ENCODE measurements at regions not wholly inside any gene's neighbourhood (a gene's known extent, or its start where the extent isn't known, plus 50 kb on each side); places are given as distances from the start of the nearest gene placed in this dataset.

DNA sequence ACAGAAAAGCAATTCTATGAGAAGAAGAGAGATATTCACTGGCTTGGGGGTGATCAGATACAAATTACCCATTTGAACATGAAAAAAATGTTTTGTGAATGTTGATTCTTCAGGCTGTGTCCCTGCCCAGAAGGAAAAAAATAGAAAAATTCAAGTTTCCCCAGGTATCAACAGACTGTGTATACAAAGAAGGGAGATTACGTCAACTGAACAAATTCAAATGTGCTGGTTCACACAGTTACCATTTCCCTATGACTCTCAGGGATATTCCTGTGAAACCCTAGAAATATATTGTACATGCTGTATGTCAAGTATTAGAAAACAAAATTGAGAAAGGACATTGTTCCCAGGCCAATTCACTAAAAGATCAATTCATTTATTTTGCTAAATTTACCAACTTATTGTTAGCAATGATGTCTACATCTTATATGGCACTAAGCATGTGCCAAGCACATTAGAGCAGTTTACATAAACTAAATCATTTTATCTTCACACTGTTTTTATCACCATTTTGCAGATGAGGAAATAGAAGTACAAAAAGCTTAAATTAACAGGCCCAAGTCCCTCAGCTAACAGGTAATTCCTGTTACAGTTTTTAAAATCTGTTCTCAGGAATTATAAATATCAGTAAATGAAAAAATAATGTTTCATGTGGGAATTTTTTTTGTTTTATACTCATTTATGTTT, 306.7 kb upstream of the ROBO2 start:
- DNase-seq, result no peak
- CTCF ChIA-PET, result no interaction called here
- Mint-ChIP-seq H3K4me1 (no peaks in the 10 kb centered on the region), H3K4me3 (no peak overlapping the region), H3K9me3 (peaks cover 13% of the 10 kb centered on the region), H3K27me3 (no peaks in the 10 kb centered on the region), H3K36me3 (ENCODE audit: low read depth) (no peaks in the 10 kb centered on the region), H3K27ac (no peak overlapping the region)
- POLR2A ChIA-PET, result no interaction called here

DNA sequence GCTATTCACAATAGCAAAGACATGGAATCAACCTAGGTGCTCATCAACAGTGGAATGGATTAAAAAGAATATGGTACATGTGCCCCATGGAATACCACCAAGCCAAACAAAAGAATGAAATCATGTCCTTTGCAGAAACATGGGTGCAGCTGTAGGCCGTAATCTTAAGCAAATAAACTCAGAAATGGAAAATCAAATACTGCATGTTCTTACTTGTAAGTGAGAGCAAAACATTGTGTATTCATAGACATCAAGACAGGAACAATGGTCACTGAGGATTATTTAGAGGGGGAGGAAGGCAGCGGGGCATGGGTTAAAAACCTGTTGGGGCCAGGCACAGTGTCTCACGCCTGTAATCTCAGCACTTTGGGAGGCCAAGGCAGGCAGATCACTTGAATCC, 304.7 kb upstream of the ROBO2 start:
- Mint-ChIP-seq H3K4me3 (no peak overlapping the region), H3K9me3 (peaks cover 19% of the 10 kb centered on the region), H3K4me1 (no peaks in the 10 kb centered on the region), H3K27me3 (no peaks in the 10 kb centered on the region), H3K27ac (no peak overlapping the region), H3K36me3 (ENCODE audit: low read depth) (no peaks in the 10 kb centered on the region)
- CTCF ChIA-PET, result interaction anchor here (0.6 kb wide), 1 partner anchor 44 kb away, joined by 3 read pairs; no protein-coding TSS in a partner anchor
- no peak for DNase-seq
- POLR2A ChIA-PET, result no interaction called here

DNA sequence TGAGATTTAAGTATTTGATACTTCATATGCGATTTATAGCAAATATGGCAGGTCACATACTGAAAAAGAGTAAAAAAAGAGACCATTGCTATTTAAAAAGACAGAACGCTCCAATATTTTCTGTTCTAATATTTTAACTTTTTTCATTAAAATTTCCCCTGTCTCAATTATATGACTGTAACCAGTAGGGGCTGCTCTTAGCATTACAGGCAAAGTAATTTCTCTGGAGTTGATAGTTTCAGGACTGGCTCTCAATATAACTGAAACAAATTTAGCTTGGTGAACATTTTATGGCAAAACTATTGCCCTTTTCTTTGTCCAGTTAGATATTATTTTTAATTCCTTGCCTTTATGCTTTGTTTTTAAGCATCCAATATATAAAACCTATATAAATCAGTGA, 286.3 kb upstream of the ROBO2 start:
- ChIA-PET CTCF (no interaction called here), POLR2A (no interaction called here)
- no peaks in the 10 kb centered on the region for H3K4me1 Mint-ChIP-seq
- no peak overlapping the region for H3K4me3 Mint-ChIP-seq
- H3K9me3 Mint-ChIP-seq, result peaks cover 8% of the 10 kb centered on the region
- no peaks in the 10 kb centered on the region for H3K36me3 Mint-ChIP-seq (ENCODE audit: low read depth)
- no peaks in the 10 kb centered on the region for H3K27me3 Mint-ChIP-seq
- no peak for DNase-seq
- H3K27ac Mint-ChIP-seq, result no peak overlapping the region

DNA sequence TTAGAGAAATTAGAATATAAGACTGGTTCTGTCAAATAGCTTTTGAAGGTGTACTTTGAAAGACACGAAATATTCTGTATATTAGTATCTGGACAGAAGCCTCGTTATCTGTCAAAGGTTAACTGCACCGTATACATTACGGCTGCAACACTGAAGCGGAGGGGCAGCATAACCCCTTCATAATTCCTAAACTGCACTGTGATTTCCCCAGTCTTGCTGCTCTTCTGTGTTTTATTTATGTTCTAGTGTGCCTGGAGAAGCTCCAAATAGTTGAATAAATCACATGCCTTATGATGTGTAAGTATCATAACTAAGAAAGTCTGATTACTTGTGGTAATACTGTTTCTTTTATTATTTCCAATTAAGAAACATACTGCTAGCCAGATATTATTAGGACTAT, 285.7 kb upstream of the ROBO2 start:
- H3K27ac Mint-ChIP-seq, result no peak overlapping the region
- peaks cover 10% of the 10 kb centered on the region for H3K9me3 Mint-ChIP-seq

DNA sequence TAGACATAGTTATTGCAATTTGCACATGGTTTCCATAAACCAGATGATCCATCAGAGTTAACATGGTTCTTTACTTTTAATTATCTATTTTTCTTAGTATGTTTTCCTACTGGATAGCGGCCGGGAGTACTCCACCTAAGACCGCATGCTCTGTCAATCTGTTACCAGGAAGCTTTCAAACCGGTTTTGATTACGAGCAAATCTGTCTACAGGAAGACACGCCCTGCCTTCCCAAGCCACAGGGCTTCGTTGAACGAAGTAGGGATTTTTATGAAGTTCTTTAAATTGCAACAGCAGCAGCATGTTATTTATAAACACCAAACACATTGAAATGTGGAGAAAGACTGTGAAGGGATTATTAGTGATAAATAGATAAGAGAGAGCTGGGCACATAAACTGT, 283.3 kb upstream of the ROBO2 start:
- H3K9me3 Mint-ChIP-seq, result peaks cover 5% of the 10 kb centered on the region
- ChIA-PET POLR2A (no interaction called here), CTCF (no interaction called here)
- H3K36me3 Mint-ChIP-seq (ENCODE audit: low read depth), result no peaks in the 10 kb centered on the region
- no peaks in the 10 kb centered on the region for H3K27me3 Mint-ChIP-seq
- no peak for DNase-seq
- no peak overlapping the region for H3K27ac Mint-ChIP-seq
- no peaks in the 10 kb centered on the region for H3K4me1 Mint-ChIP-seq
- no peak overlapping the region for H3K4me3 Mint-ChIP-seq

More for the DNA sequence above, 285.7 kb upstream of the ROBO2 start:
- Mint-ChIP-seq H3K4me3 (no peak overlapping the region), H3K27me3 (no peaks in the 10 kb centered on the region), H3K4me1 (no peaks in the 10 kb centered on the region), H3K36me3 (ENCODE audit: low read depth) (no peaks in the 10 kb centered on the region)
- no peak for DNase-seq
- CTCF ChIA-PET, result no interaction called here
- POLR2A ChIA-PET, result no interaction called here

DNA sequence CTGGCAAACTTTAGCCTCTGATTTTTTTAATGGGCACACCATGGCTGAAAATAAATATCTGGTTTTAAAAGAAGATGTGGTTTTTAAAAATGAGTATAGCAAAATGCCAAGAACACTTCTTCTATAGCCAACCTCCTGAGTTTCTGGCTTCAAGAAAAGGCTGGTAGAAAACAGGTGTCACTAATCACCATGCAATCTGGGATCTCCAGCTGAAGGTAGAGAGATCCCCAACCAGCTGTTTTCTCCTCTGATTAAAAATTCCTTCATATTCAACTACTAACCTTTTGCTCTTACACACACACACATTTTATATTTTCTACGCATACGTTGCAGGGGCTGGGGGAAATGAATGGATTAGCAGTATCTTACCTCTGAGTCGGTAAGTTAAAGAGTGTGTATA, 279.6 kb upstream of the ROBO2 start:
- POLR2A ChIA-PET, result no interaction called here
- Mint-ChIP-seq H3K27ac (no peak overlapping the region), H3K36me3 (ENCODE audit: low read depth) (no peaks in the 10 kb centered on the region)

DNA sequence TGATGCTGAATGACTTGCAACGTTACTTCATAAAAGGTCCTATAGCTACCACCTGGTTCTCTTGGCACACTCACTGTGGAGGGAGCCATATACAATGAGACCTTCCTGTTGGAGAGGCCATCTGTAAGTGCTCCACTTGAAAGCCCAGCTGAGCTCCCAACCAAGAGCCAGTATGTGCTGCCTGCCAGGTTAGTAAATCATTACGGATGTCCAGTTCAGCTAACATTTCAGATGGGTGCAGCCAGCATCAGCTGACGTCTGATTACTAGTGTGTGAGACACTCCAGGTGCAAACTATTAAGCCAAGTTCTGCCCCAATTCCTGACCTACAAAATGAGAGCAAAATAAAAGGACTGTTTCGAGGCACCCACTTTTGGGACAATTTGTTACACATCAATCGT, 274.4 kb upstream of the ROBO2 start:
- no peaks in the 10 kb centered on the region for H3K4me1 Mint-ChIP-seq
- POLR2A ChIA-PET, result no interaction called here
- no peak for DNase-seq
- CTCF ChIA-PET, result no interaction called here
- no peak overlapping the region for H3K27ac Mint-ChIP-seq
- peaks cover 5% of the 10 kb centered on the region for H3K9me3 Mint-ChIP-seq
- no peak overlapping the region for H3K4me3 Mint-ChIP-seq
- no peaks in the 10 kb centered on the region for H3K27me3 Mint-ChIP-seq
- H3K36me3 Mint-ChIP-seq (ENCODE audit: low read depth), result no peaks in the 10 kb centered on the region

More for the DNA sequence above, 279.6 kb upstream of the ROBO2 start:
- H3K27me3 Mint-ChIP-seq, result no peaks in the 10 kb centered on the region
- H3K9me3 Mint-ChIP-seq, result peaks cover 8% of the 10 kb centered on the region
- DNase-seq, result no peak
- no peak overlapping the region for H3K4me3 Mint-ChIP-seq
- CTCF ChIA-PET, result no interaction called here
- no peaks in the 10 kb centered on the region for H3K4me1 Mint-ChIP-seq

DNA sequence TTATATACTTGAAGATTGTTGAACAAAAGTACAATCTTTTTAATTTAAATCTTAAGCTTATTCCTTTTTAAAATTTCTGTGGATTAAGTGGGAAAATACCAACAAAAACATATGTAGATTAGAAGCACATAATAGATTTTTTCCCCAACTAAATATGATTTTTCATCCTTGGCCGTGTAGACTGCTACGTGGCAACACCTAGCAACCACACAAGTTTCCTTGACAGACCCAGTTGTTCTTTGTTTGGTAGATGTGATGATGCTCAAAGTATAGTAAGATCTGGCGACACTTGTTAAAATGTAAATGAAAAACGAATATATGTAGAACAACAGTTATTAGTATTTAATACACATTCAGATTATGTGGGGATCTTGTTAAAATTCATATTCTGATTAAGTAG, 271.0 kb upstream of the ROBO2 start:
- DNase-seq, result no peak
- Mint-ChIP-seq H3K36me3 (ENCODE audit: low read depth) (no peaks in the 10 kb centered on the region), H3K27ac (no peak overlapping the region), H3K4me1 (no peaks in the 10 kb centered on the region), H3K4me3 (no peak overlapping the region), H3K27me3 (no peaks in the 10 kb centered on the region), H3K9me3 (peaks cover 7% of the 10 kb centered on the region)
- ChIA-PET CTCF (no interaction called here), POLR2A (no interaction called here)

DNA sequence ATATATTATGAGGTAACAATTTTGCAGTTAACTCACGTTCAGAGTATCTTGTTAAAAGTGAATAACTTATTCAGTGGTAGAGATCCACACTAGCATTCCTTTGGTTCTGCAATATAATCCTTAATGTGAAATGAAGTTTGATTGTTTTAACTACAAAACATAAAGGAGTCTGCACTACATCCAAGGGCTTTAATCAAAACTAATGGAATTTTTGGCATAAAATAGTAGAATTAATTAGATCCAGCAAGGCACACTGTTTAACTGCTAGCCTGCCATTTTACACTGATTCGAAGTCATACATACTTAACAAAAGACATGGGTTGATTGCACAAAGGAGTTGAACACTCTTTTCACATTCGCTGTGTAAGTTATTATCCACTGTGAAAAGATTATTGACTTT, 263.0 kb upstream of the ROBO2 start:
- POLR2A ChIA-PET, result no interaction called here
- Mint-ChIP-seq H3K36me3 (ENCODE audit: low read depth) (no peaks in the 10 kb centered on the region), H3K27me3 (no peaks in the 10 kb centered on the region), H3K4me3 (no peak overlapping the region), H3K4me1 (no peaks in the 10 kb centered on the region), H3K27ac (no peak overlapping the region), H3K9me3 (peaks cover 14% of the 10 kb centered on the region)
- DNase-seq, result no peak
- CTCF ChIA-PET, result no interaction called here

DNA sequence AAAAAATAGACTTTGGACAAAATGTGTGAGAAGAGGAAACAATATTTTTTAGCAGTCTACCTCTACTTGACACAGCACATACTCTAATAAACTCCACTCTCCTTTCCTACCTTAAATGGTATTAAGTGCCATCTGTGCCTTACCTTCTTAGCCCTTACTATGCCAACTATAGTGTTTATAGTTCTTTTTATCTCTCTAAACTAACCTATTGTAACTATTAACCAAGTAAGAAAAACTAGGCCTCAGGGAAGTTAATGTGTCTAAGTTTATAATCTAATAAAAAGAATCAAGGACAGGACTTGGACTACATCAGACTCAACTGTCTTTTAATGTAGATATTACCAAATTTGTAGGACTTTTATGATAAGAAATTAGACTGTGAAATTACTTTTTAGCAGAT, 251.7 kb upstream of the ROBO2 start:
- no peak overlapping the region for H3K27ac Mint-ChIP-seq
- H3K36me3 Mint-ChIP-seq (ENCODE audit: low read depth), result no peaks in the 10 kb centered on the region
- no peaks in the 10 kb centered on the region for H3K27me3 Mint-ChIP-seq
- DNase-seq, result no peak
- CTCF ChIA-PET, result no interaction called here
- H3K9me3 Mint-ChIP-seq, result peaks cover 5% of the 10 kb centered on the region
- H3K4me3 Mint-ChIP-seq, result no peak overlapping the region
- no peaks in the 10 kb centered on the region for H3K4me1 Mint-ChIP-seq
- POLR2A ChIA-PET, result no interaction called here

DNA sequence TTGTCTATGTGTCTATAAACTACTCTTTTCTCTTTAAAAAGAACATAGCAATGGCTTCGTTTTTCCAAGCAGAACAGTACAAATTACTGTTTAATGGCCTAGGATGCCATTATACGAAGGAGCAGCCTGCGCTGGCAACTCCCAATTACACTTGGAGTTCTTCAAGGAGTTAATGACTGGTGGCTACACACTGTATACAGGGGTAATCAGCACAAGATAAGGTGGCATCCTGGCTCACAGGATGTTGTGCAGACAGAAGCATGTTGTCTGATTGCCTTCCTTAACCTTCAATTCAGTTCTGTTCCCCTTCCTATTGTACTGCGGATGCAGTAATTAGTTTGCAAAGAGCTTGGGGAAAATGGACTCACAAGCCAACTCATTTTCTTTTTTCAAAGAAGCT, 250.7 kb upstream of the ROBO2 start:
- Mint-ChIP-seq H3K27me3 (no peaks in the 10 kb centered on the region), H3K36me3 (ENCODE audit: low read depth) (no peaks in the 10 kb centered on the region), H3K4me3 (no peak overlapping the region), H3K4me1 (no peaks in the 10 kb centered on the region), H3K27ac (no peak overlapping the region), H3K9me3 (peaks cover 2% of the 10 kb centered on the region)
- POLR2A ChIA-PET, result no interaction called here
- no peak for DNase-seq
- CTCF ChIA-PET, result no interaction called here

DNA sequence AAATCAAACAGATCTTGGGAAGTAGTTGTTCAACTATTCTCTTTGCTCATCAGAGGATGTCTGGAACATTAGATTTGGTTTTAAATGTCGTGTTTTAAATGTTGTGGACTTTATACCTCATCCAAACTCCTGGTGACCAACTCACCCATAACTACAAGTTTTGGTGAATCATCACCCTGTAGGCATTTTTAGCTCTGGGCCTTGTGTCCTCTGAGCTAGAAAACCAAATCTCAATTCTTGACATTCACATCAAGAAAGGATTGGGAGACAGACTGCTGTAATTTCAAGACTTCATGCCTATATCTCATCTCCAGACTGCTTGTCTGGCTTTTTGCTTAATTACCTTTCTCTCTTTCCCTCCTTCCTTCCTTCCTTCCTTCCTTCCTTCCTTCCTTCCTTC, 228.5 kb upstream of the ROBO2 start:
- CTCF ChIA-PET, result interaction anchor here (0.7 kb wide), 1 partner anchor 159 kb away, joined by 3 read pairs; no protein-coding TSS in a partner anchor
- no peak overlapping the region for H3K4me3 Mint-ChIP-seq
- no peaks in the 10 kb centered on the region for H3K4me1 Mint-ChIP-seq
- H3K27me3 Mint-ChIP-seq, result no peaks in the 10 kb centered on the region
- DNase-seq, result no peak
- H3K27ac Mint-ChIP-seq, result no peak overlapping the region
- H3K9me3 Mint-ChIP-seq, result peaks cover 8% of the 10 kb centered on the region
- H3K36me3 Mint-ChIP-seq (ENCODE audit: low read depth), result no peaks in the 10 kb centered on the region
- POLR2A ChIA-PET, result no interaction called here

DNA sequence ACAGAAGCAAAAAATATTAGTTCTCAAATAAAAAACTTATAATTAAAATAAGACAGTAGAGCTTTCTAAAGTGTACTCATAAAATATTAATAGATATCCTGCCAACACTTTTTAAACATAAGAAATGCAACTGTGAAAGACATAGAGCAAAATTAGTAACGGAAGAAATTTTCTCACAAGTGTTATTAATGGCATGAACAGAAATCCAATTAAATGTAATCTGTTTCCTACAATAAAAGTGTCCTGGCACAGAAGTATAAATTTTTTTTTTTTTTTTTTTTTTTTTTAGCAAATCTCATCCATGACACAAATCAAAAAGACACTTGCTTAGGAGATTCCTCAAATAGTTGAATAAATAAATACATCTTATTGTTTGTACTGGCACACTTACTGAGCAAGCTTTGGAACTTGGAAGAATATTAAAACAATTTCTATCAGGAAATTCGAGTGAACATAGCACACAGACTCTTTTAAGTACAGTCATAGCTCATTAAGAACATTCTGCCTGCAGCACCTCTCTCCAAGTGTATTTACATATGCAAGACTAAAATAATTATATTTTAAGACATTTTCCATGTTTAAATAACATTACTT, 227.2 kb upstream of the ROBO2 start:
- no peak overlapping the region for H3K27ac Mint-ChIP-seq
- POLR2A ChIA-PET, result no interaction called here
- CTCF ChIA-PET, result no interaction called here
- no peaks in the 10 kb centered on the region for H3K4me1 Mint-ChIP-seq
- peaks cover 8% of the 10 kb centered on the region for H3K9me3 Mint-ChIP-seq
- H3K4me3 Mint-ChIP-seq, result no peak overlapping the region
- no peak for DNase-seq
- no peaks in the 10 kb centered on the region for H3K36me3 Mint-ChIP-seq (ENCODE audit: low read depth)
- no peaks in the 10 kb centered on the region for H3K27me3 Mint-ChIP-seq

DNA sequence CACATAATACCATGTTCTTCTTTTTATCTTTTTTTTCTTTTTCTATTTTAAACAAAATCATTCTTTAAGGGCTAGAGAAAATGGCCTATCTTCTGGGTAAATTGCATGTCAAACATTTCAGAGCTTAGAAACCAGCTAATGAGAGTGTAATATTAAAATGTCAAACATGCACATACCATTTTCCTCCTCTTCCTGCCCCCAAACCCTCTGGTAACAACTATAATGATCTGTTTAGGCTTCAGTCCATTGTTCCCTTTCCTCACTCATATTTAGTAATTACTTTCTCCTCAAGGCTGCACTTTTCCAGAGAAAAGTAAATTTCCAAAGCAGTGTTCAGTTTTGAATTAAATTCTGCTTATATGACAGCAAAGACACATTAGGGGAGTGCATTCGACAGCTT, 224.3 kb upstream of the ROBO2 start:
- no peaks in the 10 kb centered on the region for H3K36me3 Mint-ChIP-seq (ENCODE audit: low read depth)
- ChIA-PET CTCF (no interaction called here), POLR2A (no interaction called here)
- no peaks in the 10 kb centered on the region for H3K27me3 Mint-ChIP-seq
- H3K4me1 Mint-ChIP-seq, result no peaks in the 10 kb centered on the region
- no peak overlapping the region for H3K4me3 Mint-ChIP-seq
- DNase-seq, result no peak
- H3K27ac Mint-ChIP-seq, result no peak overlapping the region
- peaks cover 15% of the 10 kb centered on the region for H3K9me3 Mint-ChIP-seq

Measured in activated CD4-positive, alpha-beta T cell treated with anti-CD3 and anti-CD28 coated beads, Interleukin-2, amount 10 ng/mL, durations not matched to agents 7 days and 5 days (primary cell).